ENCODE measurements at regions not wholly inside any gene's neighbourhood (a gene's known extent, or its start where the extent isn't known, plus 50 kb on each side); places are given as distances from the start of the nearest gene placed in this dataset.

DNA sequence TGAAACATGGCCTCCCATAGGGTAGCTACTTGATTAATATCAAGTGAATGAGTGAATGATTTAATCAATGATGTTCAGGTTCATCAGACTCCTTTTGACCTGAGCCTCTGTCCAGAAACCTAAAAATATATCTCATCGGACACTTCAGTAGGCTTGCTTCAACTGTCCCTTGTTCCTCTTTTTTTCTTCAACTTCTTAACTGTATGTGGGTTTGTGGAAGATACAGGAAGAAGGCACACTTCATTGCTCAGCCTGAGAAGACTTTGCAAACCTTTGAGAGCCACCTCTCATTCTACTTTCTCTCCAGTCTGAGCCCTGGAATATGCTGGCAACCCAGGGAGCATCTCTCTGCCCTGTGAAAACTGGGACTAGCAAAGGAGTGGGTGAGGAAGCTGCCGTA, 557.0 kb downstream of the FGF9 start:
- peaks cover 3 to 10% of the 10 kb centered on the region in 2 donors for H3K4me1 ChIP-seq (replicated peaks in 1 of 2)
- WGBS, 10 experiments: 60 to 100% (median 80%) methylated on average over 1 to 2 of the region's 2 CpGs; no CpG with 5 or more reads in 1 of the 10 experiments
- H3K4me3 ChIP-seq: no peak overlapping the region
- ATAC-seq (replicated peaks in 6 of 8): no peak
- no peak overlapping the region for H3K27ac ChIP-seq
- in situ Hi-C loops (cut with MboI; ENCODE audit: low pct_unique_long_range_greater_than_20kb in 2 of 9, low sequenced_read_pairs in 9 of 9, unreplicated experiment in 9 of 9): no loop called here

DNA sequence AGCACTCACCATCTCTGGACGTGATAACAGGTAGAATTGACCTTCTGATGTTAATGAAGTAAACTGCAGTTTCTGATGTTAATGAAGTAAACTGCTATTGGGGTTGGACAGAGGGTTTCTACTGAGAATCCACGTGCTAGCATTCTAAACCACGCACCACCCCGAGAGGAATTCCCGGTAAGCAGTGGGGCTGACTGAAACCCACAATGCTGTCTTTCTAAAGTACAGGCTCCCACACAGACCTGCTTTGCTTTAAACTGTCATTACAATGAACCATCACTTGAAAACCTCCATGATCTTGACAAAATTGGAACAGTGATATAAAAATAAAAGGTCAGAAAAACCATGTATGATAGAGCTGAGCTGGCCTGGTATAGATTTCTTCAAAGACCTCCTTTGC, 559.0 kb downstream of the FGF9 start:
- 25 to 100% (median 60%) methylated on average over 1 to 4 of the region's 5 CpGs; no CpG with 5 or more reads in 4 of the 10 experiments for WGBS, 10 experiments
- Histone ChIP-seq H3K27ac (no peak overlapping the region), H3K4me3 (no peak overlapping the region), H3K4me1 (replicated peaks in 1 of 2) (peaks cover 3 to 10% of the 10 kb centered on the region in 2 donors)
- in situ Hi-C loops (cut with MboI; ENCODE audit: low pct_unique_long_range_greater_than_20kb in 2 of 9, low sequenced_read_pairs in 9 of 9, unreplicated experiment in 9 of 9): no loop called here
- ATAC-seq (replicated peaks in 6 of 8): no peak

- 0 to 100% (median 62%) methylated on average over 1 to 3 of the region's 3 CpGs; no CpG with 5 or more reads in 4 of the 10 experiments for WGBS, 10 experiments
- peaks cover 3 to 7% of the 10 kb centered on the region in 2 donors for H3K4me1 ChIP-seq (replicated peaks in 1 of 2)
- ATAC-seq (replicated peaks in 6 of 8): no peak
- no peak overlapping the region for H3K27ac ChIP-seq
- in situ Hi-C loops (cut with MboI; ENCODE audit: low pct_unique_long_range_greater_than_20kb in 2 of 9, low sequenced_read_pairs in 9 of 9, unreplicated experiment in 9 of 9): no loop called here
- no peak overlapping the region for H3K4me3 ChIP-seq
Observed at GRCh38 chr13:22232186-22232585, 561.3 kb downstream of the FGF9 start.

DNA sequence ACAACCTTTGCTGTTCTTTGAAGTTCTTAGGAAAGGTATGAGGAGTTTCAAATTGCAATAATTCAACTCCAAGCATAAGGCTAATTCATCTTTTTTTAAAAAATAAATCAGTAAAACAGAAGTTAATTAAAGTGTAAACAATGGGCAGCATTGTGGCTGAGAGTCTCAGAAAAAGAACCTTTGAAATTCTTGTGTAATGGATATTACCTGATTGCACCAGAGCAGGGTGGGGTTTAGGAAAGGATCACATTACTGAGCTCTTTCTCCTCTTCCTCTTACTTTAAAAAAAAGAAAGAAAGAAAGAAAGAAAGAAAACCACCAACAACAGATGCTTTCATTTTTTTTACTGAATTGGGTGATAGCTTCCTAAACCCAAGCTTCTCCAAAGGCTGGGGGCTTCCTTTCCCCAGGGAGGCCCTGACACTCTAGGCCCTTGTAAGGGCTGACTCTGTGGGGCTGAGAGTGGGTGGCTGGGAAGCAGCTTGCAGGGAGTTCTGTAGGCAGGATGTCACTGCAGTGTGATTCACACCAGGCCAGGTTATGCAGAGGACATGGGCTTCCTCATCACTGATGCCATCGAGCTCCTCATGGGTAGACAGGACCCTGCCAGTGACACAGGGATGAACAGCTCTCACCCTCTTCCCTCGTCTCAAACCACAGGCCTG, 564.5 kb downstream of the FGF9 start:
- in situ Hi-C loops (cut with MboI; ENCODE audit: low pct_unique_long_range_greater_than_20kb in 2 of 9, low sequenced_read_pairs in 9 of 9, unreplicated experiment in 9 of 9): no loop called here
- Histone ChIP-seq H3K27ac (no peak overlapping the region), H3K4me3 (no peak overlapping the region), H3K4me1 (replicated peaks in 1 of 2) (no peaks in the 10 kb centered on the region)
- WGBS, 10 experiments: 0 to 80% (median 80%) methylated on average over 1 of the region's 2 CpGs; no CpG with 5 or more reads in 7 of the 10 experiments
- ATAC-seq (replicated peaks in 6 of 8): peak in 3 of 8 experiments; percentile 35 to 59 (median 39)

DNA sequence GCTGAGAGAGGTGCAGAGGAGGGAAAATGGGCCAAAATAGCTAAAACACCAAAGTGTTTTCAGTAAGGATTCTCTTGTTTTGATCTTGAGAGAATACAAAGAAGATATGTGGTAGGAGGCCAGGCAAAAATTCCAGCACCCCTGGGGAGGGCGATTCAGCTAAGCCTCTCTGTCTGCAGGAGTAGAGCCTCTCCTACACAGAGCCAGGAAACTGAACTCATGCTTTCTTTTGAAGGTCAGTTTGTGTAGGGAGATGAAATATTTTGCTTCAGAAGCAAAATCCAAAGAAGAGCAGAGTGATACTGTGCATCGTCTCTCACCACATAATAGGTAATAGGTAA, 565.0 kb downstream of the FGF9 start:
- ATAC-seq (replicated peaks in 6 of 8): no peak
- 62 to 100% (median 78%) methylated on average over 1 to 2 of the region's 2 CpGs; no CpG with 5 or more reads in 6 of the 10 experiments for WGBS, 10 experiments
- in situ Hi-C loops (cut with MboI; ENCODE audit: low pct_unique_long_range_greater_than_20kb in 2 of 9, low sequenced_read_pairs in 9 of 9, unreplicated experiment in 9 of 9): no loop called here
- Histone ChIP-seq H3K4me3 (no peak overlapping the region), H3K27ac (no peak overlapping the region), H3K4me1 (replicated peaks in 1 of 2) (no peaks in the 10 kb centered on the region)

DNA sequence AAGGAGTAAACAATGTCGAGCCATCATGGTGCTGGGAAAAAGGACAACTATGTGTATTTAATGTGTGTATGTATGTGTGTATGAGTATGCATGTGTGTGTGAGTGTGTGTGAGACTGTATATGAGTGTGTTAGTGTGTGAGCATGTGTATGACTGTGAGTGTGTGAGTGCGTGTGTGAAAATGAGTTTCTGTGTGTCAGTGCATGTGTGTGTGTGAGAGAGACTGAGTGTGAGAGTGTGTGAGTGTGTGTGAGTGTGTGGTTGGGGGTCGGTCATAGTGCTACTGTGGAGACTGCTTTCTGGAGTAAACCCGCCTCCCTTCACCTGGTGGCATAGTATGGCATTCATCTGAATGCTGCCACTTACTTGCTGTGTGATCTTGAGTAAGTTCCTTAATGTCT, 567.4 kb downstream of the FGF9 start:
- 17 to 100% (median 100%) methylated on average over 1 to 4 of the region's 4 CpGs; no CpG with 5 or more reads in 3 of the 10 experiments for WGBS, 10 experiments
- H3K4me1 ChIP-seq (replicated peaks in 1 of 2): no peaks in the 10 kb centered on the region
- in situ Hi-C loops (cut with MboI; ENCODE audit: low pct_unique_long_range_greater_than_20kb in 2 of 9, low sequenced_read_pairs in 9 of 9, unreplicated experiment in 9 of 9): no loop called here
- no peak overlapping the region for H3K4me3 ChIP-seq
- H3K27ac ChIP-seq: no peak overlapping the region
- no peak for ATAC-seq (replicated peaks in 6 of 8)

- in situ Hi-C loops (cut with MboI; ENCODE audit: low pct_unique_long_range_greater_than_20kb in 2 of 9, low sequenced_read_pairs in 9 of 9, unreplicated experiment in 9 of 9): no loop called here
- no peak overlapping the region for H3K27ac ChIP-seq
- H3K4me3 ChIP-seq: no peak overlapping the region
- WGBS, 10 experiments: 0 to 100% (median 76%) methylated on average over 1 of the region's 1 CpG; no CpG with 5 or more reads in 2 of the 10 experiments
- H3K4me1 ChIP-seq (replicated peaks in 1 of 2): peaks cover 0 to 5% of the 10 kb centered on the region in 2 donors
- no peak for ATAC-seq (replicated peaks in 6 of 8)
Observed at GRCh38 chr13:22240716-22241115, 569.8 kb downstream of the FGF9 start.

- no peak for ATAC-seq (replicated peaks in 6 of 8)
- in situ Hi-C loops (cut with MboI; ENCODE audit: low pct_unique_long_range_greater_than_20kb in 2 of 9, low sequenced_read_pairs in 9 of 9, unreplicated experiment in 9 of 9): no loop called here
- Histone ChIP-seq H3K27ac (no peak overlapping the region), H3K4me1 (replicated peaks in 1 of 2) (peaks cover 0 to 5% of the 10 kb centered on the region in 2 donors), H3K4me3 (no peak overlapping the region)
- WGBS, 10 experiments: 5 to 90% (median 53%) methylated on average over 1 to 7 of the region's 9 CpGs; no CpG with 5 or more reads in 1 of the 10 experiments
Observed at GRCh38 chr13:22243469-22244163, 572.7 kb downstream of the FGF9 start.

DNA sequence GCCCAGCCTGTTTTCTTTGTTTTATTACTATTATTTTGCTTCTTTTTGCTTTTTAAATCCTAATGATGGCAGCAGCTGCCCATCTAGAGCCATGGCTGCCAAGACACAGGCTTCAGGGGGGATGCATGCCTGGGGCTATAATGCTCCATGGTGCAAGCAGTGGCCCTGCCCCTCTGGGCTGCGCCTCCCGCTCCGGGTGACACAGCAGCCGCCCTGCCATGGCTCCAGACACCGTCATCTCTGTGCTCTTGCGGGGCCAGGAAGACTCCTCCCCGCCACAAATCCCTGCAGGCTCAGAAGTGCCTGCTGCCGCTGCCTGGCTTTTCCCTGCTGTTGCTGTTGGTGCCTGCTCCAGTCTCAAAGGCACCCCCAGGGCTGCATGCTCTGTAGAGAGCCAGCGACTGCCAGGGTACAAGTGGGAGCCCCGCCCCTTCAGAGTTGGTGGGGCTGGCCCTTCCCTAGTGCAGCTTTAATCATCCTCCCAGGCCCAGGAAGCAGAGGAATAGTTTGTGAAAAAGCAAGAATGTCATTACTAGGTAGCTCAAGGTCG, 581.5 kb downstream of the FGF9 start:
- in situ Hi-C loops (cut with MboI; ENCODE audit: low pct_unique_long_range_greater_than_20kb in 2 of 9, low sequenced_read_pairs in 9 of 9, unreplicated experiment in 9 of 9): no loop called here
- Histone ChIP-seq H3K4me3 (no peak overlapping the region), H3K27ac (no peak overlapping the region), H3K4me1 (replicated peaks in 1 of 2) (no peaks in the 10 kb centered on the region)
- no peak for ATAC-seq (replicated peaks in 6 of 8)
- WGBS, 10 experiments: 65 to 100% (median 93%) methylated on average over 2 to 5 of the region's 11 CpGs; no CpG with 5 or more reads in 5 of the 10 experiments

- Histone ChIP-seq H3K27ac (no peak overlapping the region), H3K4me3 (no peak overlapping the region), H3K4me1 (replicated peaks in 1 of 2) (no peaks in the 10 kb centered on the region)
- no peak for ATAC-seq (replicated peaks in 6 of 8)
- 0 to 100% (median 89%) methylated on average over 1 to 3 of the region's 4 CpGs; no CpG with 5 or more reads in 3 of the 10 experiments for WGBS, 10 experiments
- in situ Hi-C loops (cut with MboI; ENCODE audit: low pct_unique_long_range_greater_than_20kb in 2 of 9, low sequenced_read_pairs in 9 of 9, unreplicated experiment in 9 of 9): no loop called here
Observed at GRCh38 chr13:22253107-22253506, 582.2 kb downstream of the FGF9 start.

- 50 to 100% (median 90%) methylated on average over 1 to 2 of the region's 2 CpGs; no CpG with 5 or more reads in 1 of the 10 experiments for WGBS, 10 experiments
Observed at GRCh38 chr13:22256111-22256639, 585.3 kb downstream of the FGF9 start.

DNA sequence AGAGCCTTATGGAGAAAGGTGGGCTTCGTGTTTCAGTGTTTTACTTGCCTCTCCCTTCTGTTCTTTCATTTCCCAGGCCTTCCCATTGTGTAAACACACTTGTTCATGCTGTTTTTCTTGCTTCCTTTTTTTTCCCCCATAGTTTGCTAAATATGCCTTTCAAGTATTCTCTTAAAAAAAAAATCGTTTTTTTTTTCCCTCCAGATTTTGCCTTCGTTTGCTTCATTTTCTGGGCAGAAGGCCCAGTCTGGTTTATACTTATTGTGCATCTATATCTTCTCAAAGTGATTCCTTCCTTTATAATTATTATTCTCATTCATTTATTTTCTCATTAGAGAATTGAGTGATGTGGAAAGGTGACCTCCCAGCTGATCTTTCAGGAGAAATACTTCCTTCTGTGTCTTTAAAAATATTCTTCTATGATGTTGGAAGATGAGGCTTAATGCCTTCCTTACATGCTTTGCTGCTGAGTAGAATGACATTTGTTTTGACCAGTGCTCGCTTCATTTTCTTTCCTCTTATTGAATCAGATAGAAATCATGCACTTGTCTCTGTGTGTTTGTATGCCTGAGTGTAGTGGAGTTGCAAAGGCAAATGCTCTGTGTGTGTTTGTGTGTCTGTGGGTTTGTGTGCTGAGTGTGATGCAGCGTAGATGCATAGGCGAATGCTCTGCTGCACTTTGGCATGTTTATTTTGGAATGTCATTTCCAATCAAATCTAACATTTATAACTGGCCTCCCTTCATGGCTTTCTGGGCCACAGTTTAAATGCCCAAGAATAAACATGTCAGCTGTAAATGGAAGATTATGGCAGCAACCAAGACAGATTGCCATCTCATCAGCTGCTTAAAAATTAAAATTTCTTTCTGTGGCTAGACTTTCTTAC, 591.4 kb downstream of the FGF9 start:
- Histone ChIP-seq H3K4me3 (no peak overlapping the region), H3K27ac (no peak overlapping the region), H3K4me1 (replicated peaks in 1 of 2) (peaks cover 0 to 10% of the 10 kb centered on the region in 2 donors)
- WGBS, 10 experiments: 0 to 79% (median 63%) methylated on average over 1 to 6 of the region's 6 CpGs
- ATAC-seq (replicated peaks in 6 of 8): peak in 5 of 8 experiments; percentile 22 to 47 (median 32)
- in situ Hi-C loops (cut with MboI; ENCODE audit: low pct_unique_long_range_greater_than_20kb in 2 of 9, low sequenced_read_pairs in 9 of 9, unreplicated experiment in 9 of 9): no loop called here

More at GRCh38 chr13:22256111-22256639, 585.3 kb downstream of the FGF9 start:
- no peaks in the 10 kb centered on the region for H3K4me1 ChIP-seq (replicated peaks in 1 of 2)
- in situ Hi-C loops (cut with MboI; ENCODE audit: low pct_unique_long_range_greater_than_20kb in 2 of 9, low sequenced_read_pairs in 9 of 9, unreplicated experiment in 9 of 9): no loop called here
- no peak overlapping the region for H3K4me3 ChIP-seq
- H3K27ac ChIP-seq: no peak overlapping the region
- ATAC-seq (replicated peaks in 6 of 8): no peak

All from motor neuron (in vitro differentiated cells).